ENCODE measurements at regions not wholly inside any gene's neighbourhood (a gene's known extent, or its start where the extent isn't known, plus 50 kb on each side); places are given as distances from the start of the nearest gene placed in this dataset.
"Not testable (repeated sequence)": the region's sequence is repeated elsewhere in the genome, so short reads cannot be mapped to it uniquely, and the experiment has no call there.

DNA sequence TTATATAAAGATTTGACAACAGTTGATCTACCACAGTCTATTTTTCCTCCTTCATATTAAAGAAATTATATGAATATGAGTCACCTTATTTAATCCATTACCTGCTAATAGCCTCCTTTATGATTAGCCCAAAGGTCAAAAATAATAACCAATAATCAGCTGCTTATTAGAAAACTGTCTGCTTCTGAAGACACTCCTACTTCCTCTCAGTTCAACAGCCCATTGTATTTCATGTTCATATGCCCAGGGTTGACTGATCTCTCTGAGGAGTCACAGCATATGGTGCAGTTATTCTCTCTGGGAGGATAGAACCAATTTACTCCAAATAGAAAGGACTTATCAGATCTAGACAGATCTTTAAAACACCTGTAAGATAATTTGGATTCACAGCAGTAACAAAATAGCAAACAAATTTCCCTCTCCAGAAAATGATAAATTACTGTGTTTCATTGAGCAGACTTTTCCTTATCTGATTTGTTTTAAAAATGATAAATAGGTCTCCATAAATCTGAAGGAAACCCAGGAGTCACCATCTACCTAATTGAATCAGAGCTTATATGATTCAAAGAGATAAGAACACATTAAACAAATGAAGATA lies 180.4 kb upstream of the ITGA1 start:
- DNase-seq (ENCODE audit: low spot score) = no peak

GRCh38 chr5:52620315-52620714 lies 167.4 kb upstream of the ITGA1 start:
- DNase-seq (ENCODE audit: low spot score) = no peak

DNA sequence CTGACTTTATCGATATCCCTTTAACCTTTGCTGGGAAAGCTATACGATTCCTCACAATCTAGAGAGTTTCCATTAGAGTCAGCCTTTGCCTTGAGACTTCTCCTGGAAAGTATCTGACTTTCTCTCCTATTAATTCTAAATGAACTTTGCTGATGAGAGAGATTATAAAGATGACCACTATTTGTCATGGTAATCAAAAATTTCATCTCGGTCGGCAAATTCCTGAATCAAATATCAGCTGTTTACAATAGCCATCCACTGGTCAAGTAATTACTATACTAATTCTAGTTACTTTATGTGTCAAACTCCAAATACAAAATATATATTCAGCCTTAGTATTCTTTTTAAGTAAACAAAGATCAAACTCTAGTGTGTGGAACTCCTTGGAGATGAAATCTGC lies 164.4 kb upstream of the ITGA1 start:
- DNase-seq (ENCODE audit: low spot score) = no peak

DNA sequence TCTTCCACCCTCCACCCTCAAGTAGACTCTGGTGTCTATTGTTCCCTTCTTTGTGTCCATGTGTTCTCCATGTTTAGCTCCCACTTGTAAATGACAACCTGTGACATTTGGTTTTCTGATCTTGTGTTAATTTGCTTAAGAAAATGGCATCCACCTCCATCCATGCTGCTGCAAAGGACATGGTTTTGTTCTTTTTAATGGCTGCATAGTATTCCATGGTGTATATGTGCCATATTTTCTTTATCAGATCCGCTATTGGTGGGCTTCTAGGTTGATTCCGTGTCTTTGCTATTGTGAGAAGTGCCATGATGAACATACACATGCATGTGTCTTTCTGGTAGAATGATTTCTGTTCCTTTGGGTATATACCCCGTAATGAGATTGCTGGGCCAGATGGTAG lies 163.4 kb upstream of the ITGA1 start:
- DNase-seq (ENCODE audit: low spot score) = no peak

DNA sequence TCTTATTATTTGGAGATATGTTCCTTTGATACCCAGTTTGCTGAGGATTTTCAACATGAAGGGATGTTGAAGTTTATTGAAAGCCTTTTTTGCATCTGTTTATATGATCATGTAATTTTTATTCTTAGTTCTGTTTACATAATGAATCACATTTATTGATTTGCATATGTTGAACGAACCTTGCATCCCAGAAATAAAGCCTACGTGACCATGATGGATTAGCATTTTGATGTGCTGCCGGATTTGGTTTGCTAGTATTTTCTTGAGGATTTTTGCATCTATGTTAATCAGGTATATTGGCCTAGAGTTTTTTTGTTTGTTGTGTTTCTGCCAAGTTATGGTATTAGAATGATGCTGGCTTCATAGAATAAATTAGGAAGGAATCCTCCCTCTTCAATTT lies 161.4 kb upstream of the ITGA1 start:
- DNase-seq (ENCODE audit: low spot score) = no peak

DNA sequence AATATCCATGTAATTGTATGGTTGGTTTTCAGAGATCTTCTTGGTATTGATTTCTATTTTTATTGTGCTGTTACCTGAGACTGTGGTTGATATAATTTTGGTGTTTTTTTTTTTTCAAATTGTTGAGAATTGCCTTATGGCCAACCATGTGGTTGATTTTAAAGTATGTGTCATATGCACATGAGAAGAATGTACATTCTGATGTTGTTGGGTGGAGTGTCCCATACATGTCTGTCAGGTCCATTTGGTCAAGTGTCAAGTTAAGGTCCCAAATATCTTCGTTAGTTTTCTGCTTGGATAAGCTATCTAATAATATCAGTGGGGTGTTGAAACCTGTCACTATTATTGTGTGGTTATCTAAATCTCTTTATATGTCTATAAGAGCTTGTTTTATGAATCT lies 160.0 kb upstream of the ITGA1 start:
- DNase-seq (ENCODE audit: low spot score) = no peak

GRCh38 chr5:52632281-52632680 lies 155.4 kb upstream of the ITGA1 start:
- DNase-seq (ENCODE audit: low spot score) = no peak

- DNase-seq (ENCODE audit: low spot score) = not testable (repeated sequence)
Observed at GRCh38 chr5:52634171-52634570, 153.5 kb upstream of the ITGA1 start.

- no peak for DNase-seq (ENCODE audit: low spot score)
Observed at GRCh38 chr5:52638732-52639131, 149.0 kb upstream of the ITGA1 start.

DNA sequence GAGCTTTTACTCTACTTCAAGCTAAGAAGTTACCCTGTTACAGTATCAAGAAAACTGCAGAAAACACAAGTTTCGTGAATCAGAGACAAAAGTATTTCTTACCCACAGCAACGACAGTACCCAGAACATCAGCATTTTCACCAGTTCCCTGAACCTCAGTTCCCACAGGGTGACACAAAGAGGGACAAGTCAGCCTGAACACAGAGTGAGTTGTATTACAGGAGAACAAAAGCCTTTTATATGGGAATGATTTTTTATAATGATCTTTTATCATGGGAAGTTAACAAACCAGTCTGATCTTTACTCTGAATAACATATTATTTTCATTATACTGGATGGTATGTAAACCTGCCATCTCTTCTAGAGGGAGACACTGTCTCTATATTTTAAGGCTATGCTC lies 139.0 kb upstream of the ITGA1 start:
- no peak for DNase-seq (ENCODE audit: low spot score)

DNA sequence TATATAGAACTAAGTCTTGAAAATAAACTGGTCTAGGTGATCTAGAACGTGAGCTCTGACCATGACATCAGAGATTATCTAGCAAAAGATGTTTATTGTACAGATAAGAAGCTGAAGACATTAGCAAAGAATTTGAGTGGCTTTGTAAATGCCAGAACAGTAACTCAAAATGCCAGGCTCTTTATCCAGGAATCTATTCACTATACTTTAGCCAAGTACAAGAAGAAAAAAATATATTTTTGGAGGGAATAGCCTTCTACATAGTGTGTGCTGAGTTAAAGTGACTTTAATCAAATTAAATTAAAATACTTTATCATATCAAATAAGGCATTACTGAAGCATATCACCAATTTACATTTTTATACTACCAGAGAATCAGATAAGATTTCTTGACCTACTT lies 132.6 kb upstream of the ITGA1 start:
- DNase-seq (ENCODE audit: low spot score) = no peak

DNA sequence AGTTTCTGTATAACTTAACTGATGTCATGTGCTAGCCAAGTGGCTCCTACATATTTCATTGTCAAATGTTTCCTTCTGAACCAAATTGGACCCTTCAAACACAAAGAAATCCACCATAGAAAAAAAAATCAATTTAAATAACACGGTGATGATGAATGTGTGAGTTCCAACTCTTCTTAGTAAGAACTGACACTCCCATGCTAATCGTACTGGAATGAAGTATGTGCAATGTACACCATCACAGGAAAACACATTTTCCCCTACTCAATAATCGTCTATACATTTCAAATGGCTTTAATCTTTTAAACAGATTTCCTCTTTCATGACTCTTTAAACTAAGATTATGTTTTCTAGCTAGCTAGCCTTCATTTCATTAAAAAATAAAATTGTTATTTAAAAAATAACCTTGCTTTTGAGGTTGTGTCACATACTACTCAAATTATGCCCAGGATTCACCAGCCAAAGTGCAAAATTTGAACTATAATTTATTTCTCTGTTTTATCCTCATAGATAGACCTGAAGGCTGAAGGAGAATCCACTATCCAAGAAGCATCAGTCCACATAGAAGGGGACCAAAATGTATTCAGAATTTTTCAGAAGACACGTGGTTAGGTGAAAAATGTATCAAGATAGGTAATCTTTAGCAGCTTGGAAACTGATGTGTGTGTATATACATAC lies 131.0 kb upstream of the ITGA1 start:
- no peak for DNase-seq (ENCODE audit: low spot score)

- DNase-seq (ENCODE audit: low spot score) = peak; percentile 49
Observed at GRCh38 chr5:52657247-52657645, 130.5 kb upstream of the ITGA1 start.

DNA sequence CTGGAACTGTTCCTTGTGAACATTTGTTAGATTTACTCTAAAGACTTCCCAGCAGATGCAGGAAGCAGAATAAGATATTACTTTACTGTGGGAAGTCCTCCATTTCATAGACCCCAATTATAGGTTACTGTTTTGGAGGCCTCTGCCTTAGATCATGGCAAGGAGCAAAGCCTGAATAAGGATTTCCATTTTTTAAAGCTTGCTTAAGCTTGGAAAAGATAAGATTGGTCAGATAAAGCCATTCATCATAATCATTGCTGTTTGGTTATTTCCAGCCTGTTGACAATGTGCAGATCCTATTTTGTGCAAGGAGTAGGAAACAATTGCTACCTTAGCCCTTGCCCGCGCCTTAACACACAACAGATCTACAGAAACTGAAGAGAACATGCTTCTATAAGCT lies 129.5 kb upstream of the ITGA1 start:
- DNase-seq (ENCODE audit: low spot score) = no peak

DNA sequence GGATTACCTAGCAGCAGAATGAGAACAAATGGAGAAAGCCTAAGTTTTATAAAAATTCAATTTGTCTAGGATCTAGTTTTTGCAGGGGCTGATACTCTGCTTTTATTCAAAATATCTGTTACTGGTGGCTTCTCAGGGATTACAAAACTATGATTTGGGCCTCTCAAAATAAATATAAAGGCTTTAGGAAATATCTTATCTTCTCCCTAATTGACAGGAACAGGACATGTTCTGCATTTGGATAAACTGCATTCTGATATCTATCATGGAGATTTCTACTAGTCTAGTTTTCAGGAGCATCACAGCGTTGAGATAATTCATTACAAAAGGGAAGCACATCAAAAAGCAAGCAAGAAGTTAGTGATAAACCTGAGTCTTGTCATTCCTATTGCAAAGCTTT lies 127.1 kb upstream of the ITGA1 start:
- DNase-seq (ENCODE audit: low spot score) = no peak

GRCh38 chr5:52661903-52662595 lies 125.7 kb upstream of the ITGA1 start:
- DNase-seq (ENCODE audit: low spot score) = no peak

- peak; percentile 21 for DNase-seq (ENCODE audit: low spot score)
Observed at GRCh38 chr5:52665559-52665958, 122.2 kb upstream of the ITGA1 start.

DNA sequence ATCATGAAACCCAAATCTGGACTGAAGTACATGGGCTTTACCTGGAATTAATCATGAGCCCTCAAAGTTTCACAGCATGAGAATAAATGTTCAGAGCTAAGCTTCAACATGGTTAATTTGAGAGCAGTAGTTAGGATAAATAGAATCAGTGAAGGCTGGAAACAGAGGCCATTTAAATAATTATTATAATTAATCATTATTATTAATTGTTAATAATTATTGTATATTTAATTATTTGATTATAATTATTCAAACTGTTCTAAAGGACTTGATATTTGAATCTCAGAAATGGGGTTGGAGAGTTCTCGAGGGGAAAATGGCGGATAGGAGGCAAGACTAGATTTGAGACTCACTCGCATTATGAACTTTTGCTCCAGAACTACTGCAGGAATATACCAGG lies 119.6 kb upstream of the ITGA1 start:
- DNase-seq (ENCODE audit: low spot score) = no peak

GRCh38 chr5:52668544-52669185 lies 119.1 kb upstream of the ITGA1 start:
- DNase-seq (ENCODE audit: low spot score) = no peak

- DNase-seq (ENCODE audit: low spot score) = no peak
Observed at GRCh38 chr5:52672459-52672858, 115.3 kb upstream of the ITGA1 start.

GRCh38 chr5:52673495-52673894 lies 114.2 kb upstream of the ITGA1 start:
- no peak for DNase-seq (ENCODE audit: low spot score)

GRCh38 chr5:52674815-52675545 lies 112.7 kb upstream of the ITGA1 start:
- DNase-seq (ENCODE audit: low spot score) = peak; percentile 59
